OCI-LY1 (cell line): ENCODE measurements at regions not wholly inside any gene's neighbourhood (a gene's known extent, or its start where the extent isn't known, plus 50 kb on each side); places are given as distances from the start of the nearest gene placed in this dataset.

Source experiments
- EZH2 ChIP-seq: fragments of 200-600 bp; sonication (generic), shearing (Covaris generic); IDR thresholded peaks from 2 replicates; pipeline ENCODE4 v1.8.0; 2017; ENCODE audit warnings: borderline replicate concordance, mixed run types, mild to moderate bottlenecking, antibody characterized with exemption, low read length, moderate library complexity, mixed read lengths
- TF ChIP-seq, protein P1 (sequence below): fragments of 200-600 bp; sonication (generic), shearing (Covaris generic); IDR thresholded peaks from 2 replicates; pipeline ENCODE4 v1.5.1; 2017; ENCODE audit warnings: mild to moderate bottlenecking, antibody characterized with exemption, low read length, moderate library complexity, mixed read lengths

GRCh38 chr5:125848751-125849150, 574.5 kb upstream of the GRAMD2B start:
- TF ChIP-seq, protein P1, sequence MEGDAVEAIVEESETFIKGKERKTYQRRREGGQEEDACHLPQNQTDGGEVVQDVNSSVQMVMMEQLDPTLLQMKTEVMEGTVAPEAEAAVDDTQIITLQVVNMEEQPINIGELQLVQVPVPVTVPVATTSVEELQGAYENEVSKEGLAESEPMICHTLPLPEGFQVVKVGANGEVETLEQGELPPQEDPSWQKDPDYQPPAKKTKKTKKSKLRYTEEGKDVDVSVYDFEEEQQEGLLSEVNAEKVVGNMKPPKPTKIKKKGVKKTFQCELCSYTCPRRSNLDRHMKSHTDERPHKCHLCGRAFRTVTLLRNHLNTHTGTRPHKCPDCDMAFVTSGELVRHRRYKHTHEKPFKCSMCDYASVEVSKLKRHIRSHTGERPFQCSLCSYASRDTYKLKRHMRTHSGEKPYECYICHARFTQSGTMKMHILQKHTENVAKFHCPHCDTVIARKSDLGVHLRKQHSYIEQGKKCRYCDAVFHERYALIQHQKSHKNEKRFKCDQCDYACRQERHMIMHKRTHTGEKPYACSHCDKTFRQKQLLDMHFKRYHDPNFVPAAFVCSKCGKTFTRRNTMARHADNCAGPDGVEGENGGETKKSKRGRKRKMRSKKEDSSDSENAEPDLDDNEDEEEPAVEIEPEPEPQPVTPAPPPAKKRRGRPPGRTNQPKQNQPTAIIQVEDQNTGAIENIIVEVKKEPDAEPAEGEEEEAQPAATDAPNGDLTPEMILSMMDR = no peak
- no peak for TF ChIP-seq EZH2
